ENCODE measurements at regions not wholly inside any gene's neighbourhood (a gene's known extent, or its start where the extent isn't known, plus 50 kb on each side); places are given as distances from the start of the nearest gene placed in this dataset.
"Not testable (repeated sequence)": the region's sequence is repeated elsewhere in the genome, so short reads cannot be mapped to it uniquely, and the experiment has no call there.

DNA sequence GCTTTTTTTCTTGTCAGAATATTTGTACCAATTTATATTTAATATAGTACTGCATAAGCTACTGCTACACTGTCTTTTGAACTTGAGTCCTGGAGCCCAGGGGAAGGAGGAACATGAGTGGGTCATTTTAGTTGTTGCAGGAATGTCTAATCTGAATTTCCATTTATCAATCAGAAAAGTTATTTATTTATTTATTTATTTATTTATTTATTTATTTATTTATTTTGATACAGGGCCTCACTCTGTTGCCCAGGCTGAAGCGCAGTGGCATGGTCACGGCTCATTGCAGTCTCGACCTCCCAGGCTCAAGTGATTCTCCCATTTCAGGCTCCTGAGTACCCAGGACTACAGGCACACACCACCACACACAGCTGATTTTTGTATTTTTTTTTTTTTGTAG is 712.6 kb downstream of the NR2F1-AS1 start:
- DNase-seq = no peak

DNA sequence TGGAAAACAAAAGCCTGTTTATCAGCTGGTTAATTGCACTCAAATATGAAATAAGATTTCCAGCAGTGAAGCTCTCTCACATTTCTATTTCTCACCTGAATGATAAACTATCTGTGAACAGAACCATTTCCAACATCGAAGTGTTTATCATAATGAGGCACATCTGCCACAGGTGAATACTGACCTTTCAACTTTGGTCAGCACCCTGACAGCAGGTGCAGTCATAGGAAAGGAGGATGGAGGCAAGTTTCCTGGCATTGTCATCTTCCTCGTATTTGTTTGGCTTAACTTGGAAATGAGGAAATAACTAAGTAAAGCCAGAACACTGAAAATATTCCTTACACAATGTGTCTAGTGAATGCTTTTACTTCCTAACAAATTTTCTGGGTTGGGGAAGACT is 716.4 kb downstream of the NR2F1-AS1 start:
- DNase-seq = no peak

DNA sequence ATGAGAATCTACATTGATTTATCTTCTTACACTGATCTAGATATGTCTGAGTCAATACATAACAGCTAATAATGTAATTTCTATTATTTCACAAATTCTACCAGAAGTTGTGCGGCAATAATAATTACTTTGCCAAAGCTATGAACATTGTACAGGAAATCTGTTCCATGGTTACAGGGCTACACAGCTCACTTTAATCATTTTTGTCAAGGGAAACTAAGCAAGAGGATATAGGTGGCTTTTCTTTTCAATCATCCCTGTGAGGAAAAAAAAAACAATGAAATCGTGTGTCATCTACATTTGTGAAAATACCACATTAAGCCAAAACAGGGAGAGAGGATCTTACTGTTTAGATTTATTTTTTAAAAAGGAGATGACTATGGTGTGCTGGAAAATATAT is 717.4 kb downstream of the NR2F1-AS1 start:
- DNase-seq = no peak

DNA sequence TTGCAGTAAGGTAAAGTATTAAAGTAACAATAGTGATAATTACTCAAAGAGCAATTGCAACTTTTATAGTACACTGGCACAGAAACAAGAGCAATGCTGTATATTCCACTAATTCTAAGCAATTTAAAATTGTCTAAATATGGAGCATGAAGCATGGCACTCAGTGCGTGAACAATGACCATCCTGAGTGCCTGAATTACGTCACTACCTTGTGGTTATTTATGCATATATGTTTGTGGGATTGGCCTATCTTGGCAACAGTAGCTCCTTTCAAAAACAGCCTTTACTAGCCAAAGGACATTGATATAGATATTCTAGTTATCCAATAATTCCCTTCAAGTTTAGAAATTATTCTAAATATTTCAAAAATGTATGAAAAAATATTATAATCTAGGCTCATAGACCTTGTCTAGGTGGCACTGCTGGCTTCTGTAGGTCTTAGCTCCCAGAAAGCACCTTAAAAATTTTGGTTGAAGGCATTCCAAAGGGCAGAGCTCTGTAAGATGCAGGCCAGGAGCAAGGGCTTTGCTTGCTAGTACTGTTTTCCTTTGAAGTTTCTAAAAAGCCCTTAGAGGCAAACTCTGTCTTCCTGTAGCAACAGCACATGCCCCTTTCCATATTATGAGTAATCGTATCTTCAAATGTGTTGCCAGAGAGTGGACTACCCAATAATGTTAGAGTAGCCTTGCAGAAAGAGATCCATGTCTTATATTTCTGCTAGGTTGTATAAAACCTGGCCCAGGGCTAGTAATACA is 719.3 kb downstream of the NR2F1-AS1 start:
- DNase-seq = no peak

DNA sequence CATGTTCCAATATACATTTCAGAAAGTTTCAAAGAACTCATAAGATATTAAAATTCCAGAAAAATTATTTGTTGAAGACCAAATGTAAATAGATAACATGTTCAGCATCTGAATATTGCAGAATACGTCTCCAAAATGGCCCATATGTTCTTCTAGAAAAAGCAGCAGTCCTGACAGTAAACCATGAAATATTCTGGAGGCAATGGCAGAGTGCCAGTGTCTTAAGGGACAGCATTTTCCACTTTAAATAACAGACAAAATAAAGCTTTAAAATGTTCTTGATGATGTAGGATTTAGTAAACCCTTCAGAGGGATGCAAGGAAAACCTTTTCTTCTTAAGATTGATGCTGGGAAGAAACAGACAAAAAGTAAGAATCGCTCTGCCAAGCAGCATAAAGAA is 721.0 kb downstream of the NR2F1-AS1 start:
- no peak for DNase-seq

DNA sequence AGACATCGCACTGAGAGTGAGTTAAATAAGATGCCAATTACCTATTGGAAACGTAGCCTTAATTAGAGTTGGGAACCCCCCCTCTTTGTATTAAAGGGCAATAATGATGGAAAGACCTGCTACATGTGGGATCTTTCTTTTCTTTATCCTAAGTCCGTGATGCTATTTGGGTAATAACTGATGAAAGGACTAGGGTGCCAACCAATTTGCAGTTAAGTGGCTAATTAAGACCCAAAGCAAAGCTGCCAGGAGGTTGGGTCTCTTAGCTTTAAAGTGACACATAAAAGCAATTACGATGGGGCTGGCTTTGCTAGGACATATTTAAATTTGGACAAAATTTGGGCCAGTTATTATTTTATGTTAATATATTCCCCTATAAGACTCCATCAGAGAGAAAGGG is 728.8 kb downstream of the NR2F1-AS1 start:
- DNase-seq = no peak

DNA sequence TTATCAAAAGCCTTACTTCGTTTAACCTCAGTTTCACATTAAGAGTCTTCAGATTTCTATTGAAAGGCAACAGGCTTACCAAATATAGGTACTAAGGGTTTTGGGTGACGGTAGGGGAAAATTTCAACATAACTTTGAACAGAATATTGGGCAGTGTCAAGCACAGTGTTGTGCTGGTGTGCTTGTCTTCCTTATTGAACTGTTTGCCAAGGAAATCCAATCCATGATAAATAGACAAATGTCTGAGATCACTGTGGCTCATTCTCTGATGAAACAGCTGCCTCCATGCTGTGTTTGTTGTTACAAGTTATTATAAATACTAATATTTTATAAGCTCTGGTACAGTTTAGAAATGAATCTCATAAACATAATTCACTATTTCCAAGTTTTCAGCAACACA is 730.1 kb downstream of the NR2F1-AS1 start:
- no peak for DNase-seq

DNA sequence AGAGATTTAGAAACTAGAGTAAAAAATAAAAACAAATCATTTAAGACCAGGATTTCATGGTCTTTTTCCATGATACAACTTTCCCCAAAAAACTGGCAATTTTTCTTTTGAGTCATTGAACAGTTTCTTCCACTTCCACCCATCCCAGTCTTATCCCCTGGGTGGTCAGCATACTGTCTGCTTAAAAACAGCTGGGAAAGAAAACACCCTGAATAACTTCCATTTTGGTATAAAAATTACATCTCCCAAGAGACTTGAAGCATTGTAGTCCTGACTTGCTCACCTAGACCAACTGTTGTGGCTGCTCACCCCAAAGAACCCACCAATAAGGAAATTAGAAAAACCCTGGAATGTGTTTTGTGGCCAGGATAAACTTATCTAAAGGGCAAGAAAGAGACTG is 731.3 kb downstream of the NR2F1-AS1 start:
- no peak for DNase-seq

DNA sequence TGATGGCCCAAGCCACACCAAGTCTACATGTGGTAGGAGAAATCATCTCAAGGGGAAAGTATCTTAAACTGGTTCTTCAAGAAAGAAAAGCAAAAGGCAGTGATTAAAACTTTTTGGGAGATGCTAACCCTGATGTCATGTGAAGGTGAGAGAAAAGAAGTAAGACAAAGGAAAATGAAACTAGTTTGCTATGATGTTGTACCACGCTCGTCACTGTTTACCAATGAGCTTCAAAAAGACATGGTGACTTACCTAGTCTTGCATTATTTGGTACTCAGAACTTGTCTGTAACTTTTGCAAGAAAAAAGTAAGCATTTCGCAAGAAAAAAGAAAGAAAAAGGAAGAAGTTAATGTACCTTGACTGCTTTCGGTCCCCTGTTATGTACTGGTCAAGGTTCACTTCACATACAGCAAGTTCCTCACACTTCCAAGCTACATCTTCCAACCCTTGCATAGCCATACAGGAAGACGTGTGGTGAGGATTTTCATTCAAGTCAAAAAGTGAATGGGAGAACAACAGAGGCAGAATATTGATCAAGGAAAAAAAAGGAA is 739.3 kb downstream of the NR2F1-AS1 start:
- no peak for DNase-seq

DNA sequence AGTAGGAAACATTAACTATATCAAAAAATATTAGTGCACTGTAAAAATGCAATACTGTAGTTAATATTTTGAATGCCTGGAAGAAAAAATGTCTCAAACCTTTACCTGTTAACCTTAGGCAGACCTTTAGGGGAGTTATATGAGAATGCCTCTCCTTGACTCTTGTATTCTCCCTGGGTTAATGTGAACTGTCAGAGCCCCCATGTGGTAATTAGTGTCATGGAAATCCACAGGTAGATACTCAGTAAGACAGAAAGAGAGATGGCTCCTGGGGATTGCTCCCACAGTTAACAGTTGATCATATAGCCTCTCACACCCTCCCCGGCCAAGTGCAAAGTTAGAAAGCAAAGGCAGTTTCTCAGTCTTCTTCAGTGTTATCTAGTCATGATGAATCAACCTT is 742.8 kb downstream of the NR2F1-AS1 start:
- DNase-seq = no peak

DNA sequence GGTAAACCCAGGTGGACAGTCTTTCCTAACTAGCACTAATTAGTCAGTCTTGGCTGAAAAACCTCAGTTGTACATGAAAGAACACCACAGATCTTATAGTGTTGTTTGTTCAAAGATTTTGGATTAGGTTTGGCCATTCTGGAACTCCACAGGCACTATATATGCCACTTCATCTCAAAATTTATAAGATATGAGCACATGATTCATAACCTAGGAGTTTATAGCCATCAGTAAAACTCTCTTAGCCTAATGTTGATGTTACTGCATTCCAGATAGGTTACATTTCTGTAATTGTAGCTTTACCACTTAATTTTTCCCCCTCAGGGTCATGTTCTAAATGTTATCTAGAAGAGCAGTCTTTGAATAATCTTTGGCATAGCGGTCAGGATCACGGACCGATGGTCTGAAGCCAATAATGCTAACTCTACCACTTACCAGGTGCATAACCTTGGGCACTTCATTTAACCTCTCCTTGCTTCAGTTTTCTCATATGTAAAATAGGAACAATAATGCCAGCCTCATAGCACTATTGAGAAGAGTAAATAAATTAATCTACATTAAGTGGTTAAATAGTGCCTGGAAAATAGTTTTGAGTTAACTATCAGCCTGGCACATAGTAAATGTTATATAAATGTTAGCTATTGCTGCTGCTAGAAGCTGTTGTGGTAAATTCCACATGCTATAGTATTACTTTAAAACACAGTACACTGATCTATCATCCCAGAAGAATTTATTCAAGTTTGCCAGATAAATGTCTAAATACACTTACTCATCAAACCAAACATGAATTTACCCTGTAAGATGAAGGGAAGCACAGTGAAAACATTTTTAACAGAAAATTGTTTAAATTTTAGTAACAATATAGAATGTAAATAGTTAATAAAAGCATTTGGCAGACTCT is 743.9 kb downstream of the NR2F1-AS1 start:
- no peak for DNase-seq

DNA sequence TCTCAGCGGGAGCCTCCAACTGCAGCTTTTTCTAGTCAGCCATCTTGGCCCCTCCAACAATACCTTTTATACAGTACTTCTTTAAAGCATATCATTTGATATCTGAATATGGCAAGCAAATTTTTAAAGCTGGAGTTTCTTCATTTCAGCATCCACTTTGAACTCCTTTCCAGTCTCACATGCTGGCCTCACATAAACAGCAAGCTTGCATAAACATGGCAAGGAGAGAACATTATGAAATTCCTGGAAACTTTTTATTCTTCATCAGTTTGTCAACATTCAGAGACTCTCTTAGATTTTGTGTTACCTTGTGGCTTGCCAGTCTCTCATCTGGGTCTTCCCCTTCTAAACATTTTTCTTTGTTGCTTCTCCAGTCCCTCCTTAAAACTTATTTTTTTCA is 745.3 kb downstream of the NR2F1-AS1 start:
- no peak for DNase-seq

DNA sequence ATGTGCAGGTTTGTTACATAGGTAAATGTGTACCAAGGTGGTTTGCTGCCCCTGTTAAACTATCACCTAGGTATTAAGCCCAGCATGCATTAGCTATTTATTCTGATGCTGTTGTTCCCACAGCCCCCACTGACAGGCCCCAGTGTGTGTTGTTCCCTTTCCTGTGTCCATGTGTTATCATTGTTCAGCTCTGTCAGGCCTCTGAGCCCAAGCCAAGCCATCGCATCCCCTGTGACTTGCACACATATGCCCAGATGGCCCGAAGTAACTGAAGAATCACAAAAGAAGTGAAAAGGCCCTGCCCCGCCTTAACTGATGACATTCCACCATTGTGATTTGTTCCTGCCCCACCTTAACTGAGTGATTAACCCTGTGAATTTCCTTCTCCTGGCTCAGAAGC is 757.5 kb downstream of the NR2F1-AS1 start:
- DNase-seq = not testable (repeated sequence)

DNA sequence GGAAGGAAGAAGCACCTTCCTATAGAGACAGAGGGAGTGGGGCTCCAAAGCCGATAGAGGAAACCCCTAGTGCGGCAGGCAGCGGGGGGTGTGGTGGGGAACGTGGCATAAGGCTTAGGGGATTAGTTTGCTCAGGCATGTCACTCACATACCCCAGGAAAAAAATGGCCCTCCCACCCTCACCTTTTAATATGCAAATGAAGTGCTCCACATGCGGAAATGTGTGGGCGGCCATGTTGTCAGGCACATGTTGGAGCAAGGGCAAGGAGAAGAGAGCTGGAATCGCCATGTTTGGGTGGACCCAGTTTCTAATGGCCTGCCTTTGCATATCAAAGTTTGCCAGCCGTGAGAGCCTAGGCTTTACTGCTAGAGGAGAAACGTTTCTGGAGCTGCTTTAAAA is 758.8 kb downstream of the NR2F1-AS1 start:
- DNase-seq = no peak

DNA sequence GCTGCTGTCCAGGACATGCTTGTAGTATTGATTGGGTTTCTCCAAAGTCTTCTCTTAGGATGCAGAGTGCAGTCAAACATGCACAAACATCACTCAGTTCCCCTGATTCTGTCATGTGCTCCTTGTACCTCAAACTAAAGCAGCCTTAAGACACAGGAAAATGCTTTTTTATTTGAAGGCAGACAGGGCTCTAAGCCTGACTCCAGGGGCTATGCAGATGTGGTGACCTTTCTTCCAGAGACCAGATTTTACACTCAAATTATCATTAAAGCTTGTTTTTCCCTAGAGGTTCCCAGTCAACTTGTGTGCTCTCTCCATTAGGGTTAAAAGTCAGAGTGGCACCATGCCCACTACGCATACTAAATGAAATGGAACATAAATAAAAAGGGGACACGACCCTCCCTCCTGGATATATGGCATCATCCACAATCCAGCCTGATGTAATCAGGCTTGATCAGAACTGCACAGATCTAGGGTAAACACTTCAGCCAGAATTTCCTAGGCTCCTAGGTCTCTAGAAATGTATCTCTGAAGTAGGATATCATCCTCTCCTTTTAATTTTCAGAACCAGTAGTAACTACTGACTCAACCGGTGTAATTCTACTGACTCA is 771.1 kb downstream of the NR2F1-AS1 start:
- no peak for DNase-seq

DNA sequence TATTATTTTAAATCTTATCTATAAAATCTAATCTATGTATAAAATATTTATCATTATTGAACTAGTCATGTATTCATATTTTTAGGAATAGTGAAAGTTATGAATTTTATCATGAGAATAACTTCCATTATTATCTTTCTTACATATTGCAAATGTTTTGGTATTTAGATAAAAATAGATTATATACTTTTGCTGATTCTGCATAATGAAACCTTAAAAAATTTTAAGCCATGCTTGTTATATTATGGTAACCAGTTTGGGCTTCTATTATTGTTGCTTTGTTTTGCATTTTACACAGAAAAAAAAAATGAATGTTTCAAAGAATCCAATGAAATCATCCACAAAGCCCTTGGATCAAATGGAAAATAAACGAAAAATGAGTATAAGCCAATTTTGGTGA is 772.5 kb downstream of the NR2F1-AS1 start:
- no peak for DNase-seq

DNA sequence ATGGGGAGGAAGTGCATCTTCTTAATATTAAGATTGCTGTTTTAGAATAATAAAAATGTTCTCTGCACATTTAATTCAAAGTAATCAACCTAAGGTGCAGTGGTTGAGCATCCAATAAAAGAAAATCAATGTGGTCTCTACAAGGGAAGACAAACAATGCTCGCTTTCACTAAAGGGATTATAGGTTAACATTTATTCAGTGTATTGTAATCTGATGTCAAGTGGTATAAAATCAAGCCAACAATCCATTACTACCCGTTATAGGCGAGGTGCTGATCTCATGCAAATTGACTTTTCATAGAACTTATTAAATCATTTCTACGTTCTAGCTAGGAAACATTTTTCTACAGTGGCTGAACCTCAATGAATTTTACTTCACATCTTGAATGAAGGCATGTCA is 773.9 kb downstream of the NR2F1-AS1 start:
- no peak for DNase-seq

DNA sequence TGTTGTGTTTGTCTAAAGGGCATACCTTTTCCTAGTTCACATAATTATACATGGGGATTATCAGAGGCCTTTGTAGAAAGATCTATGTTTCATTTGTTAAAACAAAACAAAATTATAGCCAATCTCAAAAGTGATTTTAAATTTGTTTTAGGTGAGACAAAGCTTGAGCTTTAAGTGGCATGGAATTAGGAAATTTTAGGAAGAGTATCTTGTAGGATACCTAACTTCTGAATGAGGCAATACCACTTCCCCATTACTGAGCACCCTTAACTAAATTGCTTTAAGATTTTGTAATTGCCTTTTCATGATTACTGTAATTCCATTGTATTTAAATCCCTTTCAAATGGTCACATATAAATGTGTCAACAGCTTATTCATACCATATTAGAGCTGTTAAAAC is 775.6 kb downstream of the NR2F1-AS1 start:
- DNase-seq = no peak

DNA sequence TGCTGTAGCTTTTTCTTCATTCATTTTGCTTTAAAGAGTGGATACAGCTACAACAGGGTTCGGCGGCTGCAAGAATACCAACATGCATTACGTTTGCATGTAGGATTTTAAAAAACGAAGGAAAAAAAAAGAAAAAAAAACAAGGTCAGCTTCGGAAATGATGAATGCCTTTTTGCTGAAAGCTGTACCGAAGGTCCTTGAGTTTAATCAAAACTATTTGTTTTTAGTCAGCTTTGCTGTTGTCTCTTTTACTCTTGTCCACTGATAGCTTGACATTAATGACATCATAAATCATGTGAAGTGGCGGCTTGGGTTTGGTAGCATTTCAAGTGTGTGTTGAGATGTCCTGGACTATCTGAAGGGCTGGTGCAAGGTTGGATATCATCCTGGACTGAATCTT is 779.1 kb downstream of the NR2F1-AS1 start:
- DNase-seq = peak; percentile 57

DNA sequence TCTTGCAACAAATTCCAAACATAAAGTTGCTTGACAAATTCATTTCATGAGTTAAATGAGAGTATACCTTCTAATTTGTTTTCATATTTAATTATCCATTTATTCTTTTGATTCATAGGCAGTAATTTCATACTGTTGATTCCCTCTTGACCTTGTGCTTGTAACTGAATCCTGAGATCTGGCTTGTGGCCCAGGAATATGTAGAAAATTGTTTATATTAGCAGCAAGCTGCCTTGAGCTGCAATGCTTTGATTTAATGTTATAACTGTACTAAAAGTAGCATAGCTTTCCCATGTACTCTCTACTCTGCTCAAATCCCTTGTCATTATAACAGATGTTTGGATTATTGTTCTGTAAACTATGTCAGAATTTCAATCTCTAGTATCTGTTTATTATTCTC is 780.7 kb downstream of the NR2F1-AS1 start:
- DNase-seq = no peak

DNA sequence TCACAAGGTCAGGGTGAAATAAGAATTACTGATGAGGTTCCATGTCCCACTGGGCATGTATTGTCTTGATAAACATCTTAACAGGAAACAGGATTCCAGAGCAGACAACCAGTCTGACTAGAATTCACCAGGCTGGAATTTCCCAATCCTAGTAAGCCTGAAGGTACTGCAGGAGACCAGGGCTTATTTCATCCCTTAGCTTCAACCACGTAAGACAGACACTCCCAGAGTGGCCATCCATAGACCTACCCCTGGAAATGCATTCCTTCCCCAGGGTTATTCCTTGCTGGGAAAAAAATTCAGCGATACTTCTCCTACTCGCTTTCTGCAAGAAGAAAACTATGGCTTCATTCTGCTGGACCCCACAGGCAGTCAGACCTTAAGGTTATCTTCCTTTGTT is 785.4 kb downstream of the NR2F1-AS1 start:
- DNase-seq = no peak

DNA sequence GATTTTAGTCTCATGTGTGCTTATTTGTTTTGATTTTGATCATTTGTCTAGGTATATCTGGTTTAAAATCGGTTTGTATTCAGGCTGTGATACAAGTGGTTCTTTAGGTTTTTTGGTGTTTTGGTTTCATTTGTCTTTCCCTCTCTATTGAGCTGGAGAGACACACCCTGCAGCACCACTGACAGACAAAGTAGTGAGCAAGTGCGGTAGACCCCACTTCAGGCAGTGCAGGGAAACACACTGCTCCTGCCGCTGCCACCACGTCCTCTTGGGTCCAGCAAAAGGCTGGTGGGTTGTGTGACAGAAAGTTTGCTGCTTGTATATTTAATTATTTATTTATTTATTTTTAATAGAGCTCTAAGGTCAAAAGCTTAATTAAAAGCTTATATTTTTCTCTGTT is 801.0 kb downstream of the NR2F1-AS1 start:
- no peak for DNase-seq

DNA sequence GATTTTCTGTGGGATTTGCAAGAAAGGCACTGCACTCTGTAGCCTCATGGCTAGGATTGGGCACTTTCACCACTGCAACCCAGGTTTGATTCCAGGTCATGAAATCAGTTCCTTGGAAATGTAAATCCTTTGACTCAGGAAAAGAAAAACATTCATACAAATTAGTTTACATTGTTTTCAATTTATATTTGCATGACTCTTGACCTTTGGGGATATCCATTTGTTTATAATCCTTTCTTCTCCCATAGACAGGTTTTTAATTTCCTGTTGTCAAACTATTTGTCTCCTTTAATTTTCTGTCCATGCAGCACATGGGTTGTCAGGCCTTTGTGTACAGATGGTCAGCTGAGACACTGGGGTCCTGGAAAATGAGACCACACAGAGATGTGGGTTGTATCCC is 801.5 kb downstream of the NR2F1-AS1 start:
- no peak for DNase-seq
